ENCODE measurements at regions not wholly inside any gene's neighbourhood (a gene's known extent, or its start where the extent isn't known, plus 50 kb on each side); places are given as distances from the start of the nearest gene placed in this dataset.

DNA sequence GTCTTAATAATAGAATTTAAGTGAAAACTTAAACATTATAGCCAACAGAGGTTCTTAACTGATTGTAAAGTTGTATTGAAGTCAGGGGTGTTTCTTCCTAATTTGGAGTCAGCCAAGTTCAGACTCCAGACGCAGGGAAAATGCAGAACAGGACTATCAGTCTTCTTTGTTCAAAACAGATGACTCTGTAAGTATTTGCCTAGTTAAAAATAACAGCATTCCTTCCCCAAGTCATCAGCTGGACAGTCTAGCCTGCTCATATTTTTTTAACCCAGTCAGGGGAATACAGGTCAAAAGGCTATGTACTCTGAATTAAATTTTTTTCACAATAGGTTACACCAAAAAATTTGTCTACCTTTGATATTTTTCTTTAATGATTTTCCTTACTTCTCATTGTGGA lies 73.8 kb upstream of the DCLK2 start:
- Histone ChIP-seq H3K27me3 (ENCODE audit: insufficient read depth, low read length, poor library complexity, severe bottlenecking) (no peaks in the 10 kb centered on the region), H3K79me2 (ENCODE audit: insufficient read depth, low read length) (no peaks in the 10 kb centered on the region), H3F3A (ENCODE audit: low read depth) (no peaks in the 10 kb centered on the region), H3K4me3 (ENCODE audit: low read length, poor library complexity, severe bottlenecking) (no peak overlapping the region), H3K4me2 (ENCODE audit: low read depth, low read length, poor library complexity, severe bottlenecking) (no peak overlapping the region), H2AFZ (ENCODE audit: low read length) (no peak overlapping the region), H3K9me3 (ENCODE audit: insufficient read depth, low read depth, low read length) (no peaks in the 10 kb centered on the region), H3K9me2 (replicated peaks; ENCODE audit: low read depth, low read length) (no peaks in the 10 kb centered on the region), H4K20me1 (ENCODE audit: insufficient read depth, low read length, poor library complexity, severe bottlenecking) (no peaks in the 10 kb centered on the region), H3K36me3 (ENCODE audit: insufficient read depth, low read length) (no peaks in the 10 kb centered on the region), H3K9ac (ENCODE audit: low read depth, low read length, poor library complexity, severe bottlenecking) (no peak overlapping the region), H3K4me1 (ENCODE audit: insufficient read depth, low read length, poor library complexity, severe bottlenecking) (no peaks in the 10 kb centered on the region)
- TF ChIP-seq, protein P1, sequence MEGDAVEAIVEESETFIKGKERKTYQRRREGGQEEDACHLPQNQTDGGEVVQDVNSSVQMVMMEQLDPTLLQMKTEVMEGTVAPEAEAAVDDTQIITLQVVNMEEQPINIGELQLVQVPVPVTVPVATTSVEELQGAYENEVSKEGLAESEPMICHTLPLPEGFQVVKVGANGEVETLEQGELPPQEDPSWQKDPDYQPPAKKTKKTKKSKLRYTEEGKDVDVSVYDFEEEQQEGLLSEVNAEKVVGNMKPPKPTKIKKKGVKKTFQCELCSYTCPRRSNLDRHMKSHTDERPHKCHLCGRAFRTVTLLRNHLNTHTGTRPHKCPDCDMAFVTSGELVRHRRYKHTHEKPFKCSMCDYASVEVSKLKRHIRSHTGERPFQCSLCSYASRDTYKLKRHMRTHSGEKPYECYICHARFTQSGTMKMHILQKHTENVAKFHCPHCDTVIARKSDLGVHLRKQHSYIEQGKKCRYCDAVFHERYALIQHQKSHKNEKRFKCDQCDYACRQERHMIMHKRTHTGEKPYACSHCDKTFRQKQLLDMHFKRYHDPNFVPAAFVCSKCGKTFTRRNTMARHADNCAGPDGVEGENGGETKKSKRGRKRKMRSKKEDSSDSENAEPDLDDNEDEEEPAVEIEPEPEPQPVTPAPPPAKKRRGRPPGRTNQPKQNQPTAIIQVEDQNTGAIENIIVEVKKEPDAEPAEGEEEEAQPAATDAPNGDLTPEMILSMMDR (conservative IDR thresholded peaks at IDR 0.05; ENCODE audit: low read length): no peak
- no peak for TF ChIP-seq EZH2phosphoT487 (IDR thresholded peaks at IDR 0.05; ENCODE audit: borderline replicate concordance)

DNA sequence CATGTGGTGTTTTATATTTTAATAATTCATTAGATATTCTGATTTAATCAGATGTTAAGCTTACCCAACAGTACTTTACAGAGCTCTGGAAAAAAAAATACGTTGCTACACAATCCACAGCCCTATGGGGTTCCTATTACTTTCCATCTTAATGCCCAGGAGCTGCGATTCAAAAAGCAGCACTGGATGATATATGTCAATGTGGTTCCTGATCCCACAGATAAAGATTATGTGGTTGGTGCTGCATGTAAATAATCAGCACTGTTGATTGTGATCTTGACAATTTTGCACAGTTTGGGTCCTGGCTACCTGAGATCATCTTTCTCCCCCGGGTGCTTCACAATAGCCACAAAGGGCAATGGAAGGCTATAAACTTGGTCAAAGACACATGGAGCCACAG lies 72.7 kb upstream of the DCLK2 start:
- H3K4me2 ChIP-seq (ENCODE audit: low read depth, low read length, poor library complexity, severe bottlenecking): no peak overlapping the region
- TF ChIP-seq, protein P1 (conservative IDR thresholded peaks at IDR 0.05; ENCODE audit: low read length): no peak
- no peak for TF ChIP-seq EZH2phosphoT487 (IDR thresholded peaks at IDR 0.05; ENCODE audit: borderline replicate concordance)
- H3K4me3 ChIP-seq (ENCODE audit: low read length, poor library complexity, severe bottlenecking): no peak overlapping the region
- H3K79me2 ChIP-seq (ENCODE audit: insufficient read depth, low read length): no peaks in the 10 kb centered on the region
- no peaks in the 10 kb centered on the region for H4K20me1 ChIP-seq (ENCODE audit: insufficient read depth, low read length, poor library complexity, severe bottlenecking)
- H3K9me2 ChIP-seq (replicated peaks; ENCODE audit: low read depth, low read length): no peaks in the 10 kb centered on the region
- H3K36me3 ChIP-seq (ENCODE audit: insufficient read depth, low read length): no peaks in the 10 kb centered on the region
- H3K9ac ChIP-seq (ENCODE audit: low read depth, low read length, poor library complexity, severe bottlenecking): no peak overlapping the region
- H3K27me3 ChIP-seq (ENCODE audit: insufficient read depth, low read length, poor library complexity, severe bottlenecking): no peaks in the 10 kb centered on the region
- H3K9me3 ChIP-seq (ENCODE audit: insufficient read depth, low read depth, low read length): no peaks in the 10 kb centered on the region
- H3F3A ChIP-seq (ENCODE audit: low read depth): no peaks in the 10 kb centered on the region
- no peaks in the 10 kb centered on the region for H3K4me1 ChIP-seq (ENCODE audit: insufficient read depth, low read length, poor library complexity, severe bottlenecking)
- no peak overlapping the region for H2AFZ ChIP-seq (ENCODE audit: low read length)

DNA sequence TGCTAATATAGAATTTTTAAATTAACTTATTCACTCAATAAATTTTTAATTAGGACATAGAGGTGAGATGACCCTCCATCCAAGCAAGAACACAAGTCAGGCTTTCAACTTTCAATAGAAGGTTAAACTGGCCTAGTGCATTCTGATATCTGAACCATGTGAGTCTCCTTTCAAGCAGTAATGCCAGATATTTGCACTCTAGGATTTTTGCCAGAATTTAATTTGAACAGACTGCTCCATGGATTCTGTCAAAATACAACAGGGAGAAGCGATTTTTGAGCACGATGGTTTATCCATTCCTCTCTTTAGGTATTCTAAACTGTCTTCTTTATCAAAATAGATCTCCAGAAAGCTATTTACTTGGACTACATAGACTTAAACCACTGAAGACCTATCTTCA lies 72.0 kb upstream of the DCLK2 start:
- Histone ChIP-seq H2AFZ (ENCODE audit: low read length) (no peak overlapping the region), H3K9me3 (ENCODE audit: insufficient read depth, low read depth, low read length) (no peaks in the 10 kb centered on the region), H3K9me2 (replicated peaks; ENCODE audit: low read depth, low read length) (no peaks in the 10 kb centered on the region), H3K9ac (ENCODE audit: low read depth, low read length, poor library complexity, severe bottlenecking) (no peak overlapping the region), H3K36me3 (ENCODE audit: insufficient read depth, low read length) (no peaks in the 10 kb centered on the region), H3K4me3 (ENCODE audit: low read length, poor library complexity, severe bottlenecking) (no peak overlapping the region), H3K27me3 (ENCODE audit: insufficient read depth, low read length, poor library complexity, severe bottlenecking) (no peaks in the 10 kb centered on the region), H3K4me1 (ENCODE audit: insufficient read depth, low read length, poor library complexity, severe bottlenecking) (no peaks in the 10 kb centered on the region), H3F3A (ENCODE audit: low read depth) (no peaks in the 10 kb centered on the region), H3K79me2 (ENCODE audit: insufficient read depth, low read length) (no peaks in the 10 kb centered on the region), H4K20me1 (ENCODE audit: insufficient read depth, low read length, poor library complexity, severe bottlenecking) (no peaks in the 10 kb centered on the region), H3K4me2 (ENCODE audit: low read depth, low read length, poor library complexity, severe bottlenecking) (no peak overlapping the region)
- TF ChIP-seq, protein P1 (conservative IDR thresholded peaks at IDR 0.05; ENCODE audit: low read length): no peak
- TF ChIP-seq EZH2phosphoT487 (IDR thresholded peaks at IDR 0.05; ENCODE audit: borderline replicate concordance): no peak
